Prostate gland (tissue), 2 donors: ENCODE measurements at regions not wholly inside any gene's neighbourhood (a gene's known extent, or its start where the extent isn't known, plus 50 kb on each side); places are given as distances from the start of the nearest gene placed in this dataset.

Source experiments
- DNase-seq: peaks from one replicate; pipeline ENCODE4 v3.0.0-alpha.2; 2019; ENCODE audit warnings: low spot score
- H3K27ac ChIP-seq, 2 donors: fragments of 200-600 bp; sonication (generic); 2 replicates each; pipeline ENCODE4 v1.5.1; 2017 to 2019
- H3K27me3 ChIP-seq: fragments of 200-600 bp; sonication (generic); replicated peaks from 2 replicates; pipeline ENCODE4 v1.5.1; 2019; ENCODE audit not compliant: insufficient read depth
- H3K36me3 ChIP-seq, 2 donors: fragments of 200-600 bp; sonication (generic); 1 replicate in 1 of 2; 2 replicates in 1 of 2; pipeline versions ENCODE4 v1.5.1 to v1.8.1; 2017 to 2019
- H3K4me1 ChIP-seq: fragments of 200-600 bp; sonication (generic); replicated peaks from 2 replicates; pipeline ENCODE4 v1.5.1; 2019
- H3K4me3 ChIP-seq, 2 donors: fragments of 200-600 bp; sonication (generic); 2 replicates each; pipeline ENCODE4 v1.5.1; 2017 to 2019
- H3K9me3 ChIP-seq: fragments of 200-600 bp; sonication (generic); 2 replicates; pipeline ENCODE4 v1.5.1; 2017
- POLR2A ChIP-seq: fragments of 450-650 bp; IDR thresholded peaks from one replicate; pipeline ENCODE4 v1.6.1; 2016; ENCODE audit warnings: antibody characterized with exemption, mild to moderate bottlenecking
- POLR2AphosphoS5 ChIP-seq: sonication (generic); formaldehyde crosslinking; IDR thresholded peaks from one replicate; pipeline ENCODE4 v1.6.1; 2017; ENCODE audit warnings: antibody characterized with exemption
- WGBS: methylation state at CpG from one replicate; pipeline ENCODE4 v1.1.5; 2018; 5-methylcytosine and 5-hydroxymethylcytosine counted together
- intact Hi-C: fragments of 100-400 bp; cut with DNase I; formaldehyde crosslinking; loops from one replicate; pipeline ENCODE4 v1.14.2; 2022
- TF ChIP-seq, protein P1 (sequence below), 4 experiments: fragments of 200-600 bp in 2 of 4; fragments of 450-650 bp in 2 of 4; sonication (generic) in 2 of 4; IDR thresholded peaks; 1 replicate in 3 of 4; 2 replicates in 1 of 4; pipeline ENCODE4 v1.5.1; 2016 to 2019; ENCODE audit warnings: antibody characterized with exemption in 4 of 4, mild to moderate bottlenecking in 2 of 4, moderate library complexity in 2 of 4

- Histone ChIP-seq H3K4me3 (no peak overlapping the region), H3K27ac (no peak overlapping the region), H3K27me3 (no peaks in the 10 kb centered on the region), H3K36me3 (no peaks in the 10 kb centered on the region), H3K4me1 (no peaks in the 10 kb centered on the region), H3K9me3 (no peaks in the 10 kb centered on the region)
- no peak for DNase-seq
- intact Hi-C loops, result no loop called here
- TF ChIP-seq POLR2A (no peak), POLR2AphosphoS5 (no peak)
- TF ChIP-seq, protein P1, sequence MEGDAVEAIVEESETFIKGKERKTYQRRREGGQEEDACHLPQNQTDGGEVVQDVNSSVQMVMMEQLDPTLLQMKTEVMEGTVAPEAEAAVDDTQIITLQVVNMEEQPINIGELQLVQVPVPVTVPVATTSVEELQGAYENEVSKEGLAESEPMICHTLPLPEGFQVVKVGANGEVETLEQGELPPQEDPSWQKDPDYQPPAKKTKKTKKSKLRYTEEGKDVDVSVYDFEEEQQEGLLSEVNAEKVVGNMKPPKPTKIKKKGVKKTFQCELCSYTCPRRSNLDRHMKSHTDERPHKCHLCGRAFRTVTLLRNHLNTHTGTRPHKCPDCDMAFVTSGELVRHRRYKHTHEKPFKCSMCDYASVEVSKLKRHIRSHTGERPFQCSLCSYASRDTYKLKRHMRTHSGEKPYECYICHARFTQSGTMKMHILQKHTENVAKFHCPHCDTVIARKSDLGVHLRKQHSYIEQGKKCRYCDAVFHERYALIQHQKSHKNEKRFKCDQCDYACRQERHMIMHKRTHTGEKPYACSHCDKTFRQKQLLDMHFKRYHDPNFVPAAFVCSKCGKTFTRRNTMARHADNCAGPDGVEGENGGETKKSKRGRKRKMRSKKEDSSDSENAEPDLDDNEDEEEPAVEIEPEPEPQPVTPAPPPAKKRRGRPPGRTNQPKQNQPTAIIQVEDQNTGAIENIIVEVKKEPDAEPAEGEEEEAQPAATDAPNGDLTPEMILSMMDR (IDR thresholded peaks at IDR 0.05), result no peak
- WGBS, result 95% methylated on average over 2 of the region's 2 CpGs
Observed at GRCh38 chr9:80012557-80013330, 441.0 kb downstream of the TLE4 start.

DNA sequence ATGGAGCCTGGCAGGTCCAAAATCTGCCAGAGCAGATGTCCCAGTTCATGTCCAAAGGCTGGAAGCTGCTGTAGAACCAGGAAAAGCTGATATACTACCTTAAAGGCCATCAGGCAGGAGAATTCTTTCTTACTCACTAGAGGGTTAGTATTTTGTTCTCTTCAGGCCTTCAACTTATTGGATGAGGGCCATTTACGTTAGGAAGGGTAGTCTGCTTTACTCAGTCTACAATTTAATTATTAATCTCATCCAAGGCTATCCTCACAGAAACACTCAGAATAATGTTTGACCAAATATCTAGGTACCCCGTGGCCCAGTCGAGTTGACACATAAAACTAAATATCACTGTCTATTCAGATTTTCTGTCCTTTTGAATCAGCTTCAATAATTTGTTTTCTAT is 437.4 kb downstream of the TLE4 start:
- Histone ChIP-seq H3K9me3 (no peaks in the 10 kb centered on the region), H3K4me1 (no peaks in the 10 kb centered on the region), H3K27me3 (no peaks in the 10 kb centered on the region), H3K27ac (no peak overlapping the region), H3K4me3 (no peak overlapping the region), H3K36me3 (no peaks in the 10 kb centered on the region)
- no peak for DNase-seq
- intact Hi-C loops, result no loop called here
- 79% methylated on average over 3 of the region's 3 CpGs for WGBS
- TF ChIP-seq POLR2AphosphoS5 (no peak), POLR2A (no peak)
- TF ChIP-seq, protein P1 (IDR thresholded peaks at IDR 0.05), result no peak

DNA sequence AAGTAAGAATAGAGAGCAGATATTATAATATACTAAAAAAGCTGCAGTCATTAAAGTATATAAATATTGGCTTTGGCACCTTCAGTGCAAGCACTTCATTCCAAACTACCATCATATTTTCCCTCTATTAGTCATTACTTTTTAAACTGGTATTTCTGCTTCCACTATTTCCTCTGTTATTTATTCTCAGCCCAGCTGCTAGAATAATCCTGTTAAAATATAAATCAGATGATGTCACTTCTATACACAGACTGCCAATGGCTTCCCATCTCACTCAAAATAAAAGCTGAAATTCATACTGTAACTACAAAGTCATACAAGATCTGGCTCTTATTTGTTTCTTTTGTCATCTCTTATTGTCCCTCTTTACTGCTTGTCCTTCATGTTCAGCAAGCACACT is 432.9 kb downstream of the TLE4 start:
- no peaks in the 10 kb centered on the region for H3K27me3 ChIP-seq
- no peak for TF ChIP-seq POLR2A
- TF ChIP-seq POLR2AphosphoS5, result no peak
- TF ChIP-seq, protein P1 (IDR thresholded peaks at IDR 0.05), result no peak
- no peak overlapping the region for H3K4me3 ChIP-seq
- H3K27ac ChIP-seq, result no peak overlapping the region
- intact Hi-C loops, result no loop called here
- H3K36me3 ChIP-seq, result no peaks in the 10 kb centered on the region
- no peak for DNase-seq
- H3K4me1 ChIP-seq, result no peaks in the 10 kb centered on the region
- no peaks in the 10 kb centered on the region for H3K9me3 ChIP-seq

- no peak for DNase-seq
- no peak for TF ChIP-seq POLR2A
- Histone ChIP-seq H3K27me3 (no peaks in the 10 kb centered on the region), H3K4me1 (no peaks in the 10 kb centered on the region), H3K36me3 (no peaks in the 10 kb centered on the region), H3K4me3 (no peak overlapping the region), H3K9me3 (no peaks in the 10 kb centered on the region), H3K27ac (peak overlapping the region; percentile 1 to 17)
- 0% methylated on average over 1 of the region's 1 CpG for WGBS
- intact Hi-C loops, result no loop called here
Observed at GRCh38 chr9:79990536-79990935, 418.8 kb downstream of the TLE4 start.

DNA sequence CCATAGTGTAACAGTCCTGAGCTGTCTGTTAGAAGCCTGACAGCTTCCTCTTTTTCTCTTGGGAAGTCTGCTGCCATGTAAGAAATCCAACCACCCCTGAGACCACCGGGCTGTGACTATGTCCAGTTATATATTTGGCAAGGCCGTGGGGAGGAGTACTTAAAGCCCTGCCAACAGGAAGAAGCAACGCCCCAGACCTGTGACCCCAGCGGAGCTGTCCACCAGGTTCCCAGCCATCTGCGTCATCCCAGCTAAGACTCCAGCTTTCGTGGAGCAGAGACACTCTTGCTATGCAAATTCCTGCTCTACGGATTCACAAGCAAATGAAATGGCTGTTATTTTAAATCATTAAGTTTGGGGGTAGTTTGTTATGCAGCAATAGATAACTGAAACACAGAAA is 417.3 kb downstream of the TLE4 start:
- Histone ChIP-seq H3K9me3 (no peaks in the 10 kb centered on the region), H3K4me1 (no peaks in the 10 kb centered on the region), H3K4me3 (no peak overlapping the region), H3K27me3 (no peaks in the 10 kb centered on the region), H3K36me3 (no peaks in the 10 kb centered on the region), H3K27ac (no peak overlapping the region)
- WGBS, result 75% methylated on average over 7 of the region's 7 CpGs
- intact Hi-C loops, result no loop called here
- no peak for DNase-seq
- TF ChIP-seq, protein P1 (IDR thresholded peaks at IDR 0.05), result no peak
- TF ChIP-seq POLR2AphosphoS5 (no peak), POLR2A (no peak)
